Heart right ventricle (tissue), 16 donors: ENCODE measurements at regions not wholly inside any gene's neighbourhood (a gene's known extent, or its start where the extent isn't known, plus 50 kb on each side); places are given as distances from the start of the nearest gene placed in this dataset.

Experiments
- ATAC-seq, 8 donors: fragments of 200-7000 bp; cut with Tn5 transposase; one replicate each; pipeline ENCODE4 v1.9.1; 2020; ENCODE audit warnings: mild to moderate bottlenecking in 8 of 8, moderate library complexity in 8 of 8, moderate number of reproducible peaks in 1 of 8
- DNase-seq, 2 donors: peaks; one replicate each; pipeline ENCODE4 v3.0.0-alpha.2; 2020
- H3K27ac ChIP-seq, 10 donors: fragments of 200-600 bp; sonication (generic) in 2 of 10; one replicate each; pipeline versions ENCODE4 v1.5.0 to v1.8.0; 2020 to 2022; ENCODE audit warnings: mild to moderate bottlenecking in 3 of 10
- H3K27me3 ChIP-seq, 7 donors: fragments of 200-600 bp; one replicate each; pipeline ENCODE4 v1.8.0; 2021 to 2022; ENCODE audit warnings: mild to moderate bottlenecking in 2 of 7
- H3K36me3 ChIP-seq, 9 donors: fragments of 200-600 bp; sonication (generic) in 1 of 9; one replicate each; pipeline versions ENCODE4 v1.5.0 to v1.8.0; 2020 to 2022; ENCODE audit warnings: mild to moderate bottlenecking in 2 of 9
- H3K4me1 ChIP-seq, 9 donors: fragments of 200-600 bp; sonication (generic) in 1 of 9; one replicate each; pipeline versions ENCODE4 v1.5.0 to v1.8.0; 2020 to 2022; ENCODE audit warnings: mild to moderate bottlenecking in 4 of 9
- H3K4me3 ChIP-seq, 10 donors: fragments of 200-600 bp; sonication (generic) in 2 of 10; one replicate each; pipeline versions ENCODE4 v1.5.0 to v1.8.0; 2020 to 2022; ENCODE audit warnings: mild to moderate bottlenecking in 7 of 10, moderate library complexity in 2 of 10
- H3K9me3 ChIP-seq, 11 donors: fragments of 200-600 bp in 10 of 11; sonication (generic) in 2 of 11; one replicate each; pipeline versions ENCODE4 v1.5.0 to v1.8.0; 2013 to 2022; ENCODE audit warnings: mild to moderate bottlenecking in 2 of 11, control low read depth in 1 of 11, moderate library complexity in 1 of 11
- CTCF ChIP-seq, 9 donors: fragments of 200-600 bp; sonication (generic) in 2 of 9; IDR thresholded peaks; one replicate each; pipeline versions ENCODE4 v1.5.0 to v1.8.0; 2021 to 2022; ENCODE audit warnings: antibody characterized with exemption in 9 of 9, mild to moderate bottlenecking in 5 of 9, moderate library complexity in 1 of 9
- WGBS, 2 donors: extraction: QIAGEN DNeasy Blood & Tissue Kit; methylation state at CpG; one replicate each; pipeline ENCODE4 v1.1.7; 2013; ENCODE audit warnings: inconsistent platforms in 1 of 2; 5-methylcytosine and 5-hydroxymethylcytosine counted together
- intact Hi-C, 10 donors: fragments of 100-400 bp; cut with DNase I; formaldehyde crosslinking; loops; one replicate each; pipeline versions ENCODE4 v1.11.1 to v1.14.2; 2022
- donor health status: Arrhythmogenic right ventricular cardiomyopathy.
- donor health status: ischemic (EF 13 %, LVEDD 7.1; RV severe dilation, severe dysfunction).
- donor health status: healthy with polysubstance abuse.
- donor health status: DM: no; HTN: yes; CAD: no.
- donor health status: DM: no; HTN: no; CAD: no.
- donor health status: ischemic (EF 25% LVEDD 6.9; RV normal size, moderate dysfunction).
- donor health status: ischemic (EF 25% LVEDD 5.7; RV mildly dilated, moderate dysfunction).
- donor health status: healthy.
- donor health status: DM: yes; HTN: yes; CAD: no.
- donor health status: Ischemic cardiomyopathy.
- donor health status: ischemic (EF 35%, LVEDD 5.7; RV mildly dilated, moderate dysfunction).
- donor health status: nonischemic (EF 11% LVEDD 7.7; RV severe dilation, severe dysfunction).
- donor health status: DM: yes; HTN: yes; CAD: no.
- donor health status: PGD.
- donor health status: ischemic (EF 29% LVEDD 5.4; RV normal size, mild dysfunction).
- donor health status: nonischemic (EF 23%, LVEDD 6.1; RV moderate dilation, normal function).

- no peaks in the 10 kb centered on the region for H3K27me3 ChIP-seq
- H3K9me3 ChIP-seq = no peaks in the 10 kb centered on the region
- H3K4me1 ChIP-seq = peaks cover 10 to 62% (median 35%) of the 10 kb centered on the region in 9 donors
- TF ChIP-seq CTCF (IDR thresholded peaks at IDR 0.05) = no peak
- peak overlapping the region; percentile 39 to 96 (median 84) for H3K27ac ChIP-seq
- intact Hi-C loops = loop anchor here in 3 of 10 donors (1.0 to 10.0 kb wide), 4 partner anchors 17 to 179 kb away; no protein-coding TSS in a partner anchor
- H3K36me3 ChIP-seq = no peaks in the 10 kb centered on the region
- WGBS, 2 donors = 53 to 62% methylated on average over 21 of the region's 21 CpGs
- H3K4me3 ChIP-seq = peak overlapping the region in 2 of 10 donors; percentile 7 to 12
- ATAC-seq (peak in 6 of 8 donors; percentile 8 to 41 (median 28)), DNase-seq (no peak)
Observed at GRCh38 chr20:50285376-50286173, 94.9 kb downstream of the CEBPB start.

GRCh38 chr20:50286174-50286511 lies 95.5 kb downstream of the CEBPB start:
- peak overlapping the region; percentile 39 to 96 (median 84) for H3K27ac ChIP-seq
- H3K4me3 ChIP-seq = peak overlapping the region in 5 of 10 donors; percentile 7 to 31 (median 14)
- H3K4me1 ChIP-seq = peaks cover 10 to 62% (median 35%) of the 10 kb centered on the region in 9 donors
- DNase-seq (no peak), ATAC-seq (peak in 5 of 8 donors; percentile 8 to 35 (median 17))
- H3K36me3 ChIP-seq = no peaks in the 10 kb centered on the region
- no peak for TF ChIP-seq CTCF (IDR thresholded peaks at IDR 0.05)
- intact Hi-C loops = loop anchor here in 3 of 10 donors (1.0 to 10.0 kb wide), 4 partner anchors 16 to 179 kb away; no protein-coding TSS in a partner anchor
- H3K27me3 ChIP-seq = no peaks in the 10 kb centered on the region
- no peaks in the 10 kb centered on the region for H3K9me3 ChIP-seq
- WGBS, 2 donors = 66 to 73% methylated on average over 9 of the region's 9 CpGs

- Histone ChIP-seq H3K27ac (peak overlapping the region; percentile 39 to 96 (median 84)), H3K36me3 (no peaks in the 10 kb centered on the region), H3K27me3 (no peaks in the 10 kb centered on the region), H3K9me3 (no peaks in the 10 kb centered on the region), H3K4me3 (peak overlapping the region in 5 of 10 donors; percentile 7 to 31 (median 14)), H3K4me1 (peaks cover 10 to 62% (median 37%) of the 10 kb centered on the region in 9 donors)
- ATAC-seq (peak in 7 of 8 donors; percentile 37 to 79 (median 61)), DNase-seq (peak in 1 of 2 donors; percentile 56)
- intact Hi-C loops = loop anchor here in 3 of 10 donors (1.0 to 10.0 kb wide), 4 partner anchors 16 to 178 kb away; no protein-coding TSS in a partner anchor
- TF ChIP-seq CTCF (IDR thresholded peaks at IDR 0.05) = no peak
- 60 to 61% methylated on average over 11 of the region's 11 CpGs for WGBS, 2 donors
Observed at GRCh38 chr20:50286609-50287008, 96.0 kb downstream of the CEBPB start.

- Histone ChIP-seq H3K27me3 (no peaks in the 10 kb centered on the region), H3K9me3 (no peaks in the 10 kb centered on the region), H3K36me3 (no peaks in the 10 kb centered on the region), H3K4me3 (no peak overlapping the region), H3K27ac (peak overlapping the region in 1 of 10 donors; percentile 24), H3K4me1 (peaks cover 11 to 62% (median 46%) of the 10 kb centered on the region in 9 donors)
- ATAC-seq (no peak), DNase-seq (no peak)
- TF ChIP-seq CTCF (IDR thresholded peaks at IDR 0.05) = no peak
- 94 to 96% methylated on average over 4 of the region's 4 CpGs for WGBS, 2 donors
- intact Hi-C loops = loop anchor here in 3 of 10 donors (10.0 kb wide), 3 partner anchors 63 to 177 kb away; no protein-coding TSS in a partner anchor
Observed at GRCh38 chr20:50287512-50287911, 96.9 kb downstream of the CEBPB start.
